Retinal pigment epithelial cell (primary cell): ENCODE measurements at regions not wholly inside any gene's neighbourhood (a gene's known extent, or its start where the extent isn't known, plus 50 kb on each side); places are given as distances from the start of the nearest gene placed in this dataset.

Source experiments
- DNase-seq: peaks from one replicate; pipeline ENCODE4 v3.0.0-alpha.2; 2010; ENCODE audit warnings: low read depth
- H3K4me3 ChIP-seq: 2 replicates; pipeline ENCODE4 v1.5.1; 2011; ENCODE audit warnings: mild to moderate bottlenecking, low read length, control low read depth, moderate library complexity
- CTCF ChIP-seq: conservative IDR thresholded peaks from 2 replicates; pipeline ENCODE4 v1.5.1; 2011; ENCODE audit warnings: low read depth, low read length, control low read depth, inconsistent platforms

DNA sequence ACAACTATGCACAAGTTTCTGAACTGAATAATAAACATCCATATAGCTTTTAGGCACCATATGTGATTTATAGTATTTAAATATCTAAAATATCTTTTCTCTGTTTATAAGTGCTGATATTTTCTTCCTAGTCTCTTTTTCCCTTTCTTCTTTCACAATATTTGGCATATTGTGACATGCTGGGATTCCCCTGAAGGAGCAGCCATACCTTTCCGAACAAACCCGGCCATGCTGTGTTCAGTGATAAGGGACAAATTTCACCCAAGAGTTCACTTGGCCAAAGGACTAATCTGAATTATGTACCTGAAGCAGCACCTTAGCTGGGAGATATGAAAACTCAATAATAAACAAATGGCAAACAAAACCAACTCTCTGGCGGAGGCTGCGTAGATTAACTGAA, 250.8 kb downstream of the RDH14 start:
- no peak for DNase-seq
- no peak for TF ChIP-seq CTCF
- no peak overlapping the region for H3K4me3 ChIP-seq

DNA sequence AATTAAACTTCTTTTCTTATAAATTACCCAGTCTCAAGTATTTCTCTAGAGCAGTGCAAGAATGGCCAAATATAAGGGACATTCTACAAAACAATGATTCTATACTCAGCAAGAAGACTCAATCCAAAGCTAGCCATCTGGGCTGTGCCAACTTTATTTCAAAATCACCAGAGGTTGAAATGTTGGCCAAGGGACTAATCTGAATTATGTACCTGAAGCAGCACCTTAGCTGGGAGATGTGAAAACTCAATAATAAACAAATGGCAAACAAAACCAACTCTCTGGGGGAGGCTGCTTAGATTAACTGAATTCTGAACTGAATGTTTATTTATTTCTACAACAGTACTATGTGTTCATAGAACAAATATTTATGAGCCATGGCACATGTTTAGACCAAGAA, 251.3 kb downstream of the RDH14 start:
- no peak overlapping the region for H3K4me3 ChIP-seq
- no peak for DNase-seq
- TF ChIP-seq CTCF, result no peak

GRCh38 chr2:18304849-18305248, 255.6 kb downstream of the RDH14 start:
- no peak overlapping the region for H3K4me3 ChIP-seq
- no peak for DNase-seq
- TF ChIP-seq CTCF, result no peak

- no peak overlapping the region for H3K4me3 ChIP-seq
- no peak for TF ChIP-seq CTCF
- no peak for DNase-seq
Measured at GRCh38 chr2:18301421-18302139, 258.9 kb downstream of the RDH14 start.

GRCh38 chr2:18299423-18300212, 260.8 kb downstream of the RDH14 start:
- peak overlapping the region; percentile 6 for H3K4me3 ChIP-seq
- peak; percentile 77 for DNase-seq
- TF ChIP-seq CTCF, result no peak

- TF ChIP-seq CTCF, result no peak
- no peak overlapping the region for H3K4me3 ChIP-seq
- DNase-seq, result no peak
Measured at GRCh38 chr2:18297534-18298058, 262.9 kb downstream of the RDH14 start.
